WTC11 (cell line): ENCODE measurements at regions not wholly inside any gene's neighbourhood (a gene's known extent, or its start where the extent isn't known, plus 50 kb on each side); places are given as distances from the start of the nearest gene placed in this dataset.

Source experiments
- ATAC-seq: fragments of 200-7000 bp; cut with Tn5 transposase; 2 replicates; pipeline ENCODE4 v1.10.0; 2021; ENCODE audit warnings: mild to moderate bottlenecking, moderate library complexity
- CTCF ChIA-PET: fragments of 300-600 bp; sonication (Branson Sonifier 250); formaldehyde crosslinking; loops from one replicate; lab custom pipeline; 2021; ENCODE audit warnings: antibody characterized with exemption; lab: Charles Lee
- POLR2A ChIA-PET: fragments of 350-600 bp; sonication (Branson Sonifier 250); formaldehyde crosslinking; loops from one replicate; lab custom pipeline; 2021; ENCODE audit warnings: antibody characterized with exemption; lab: Charles Lee
- DNase-seq: peaks from one replicate; pipeline ENCODE4 v3.0.0; 2021; ENCODE audit warnings: low spot score
- H3K27ac Mint-ChIP-seq: 2 replicates; pipeline ENCODE4 v1.8.0; 2021; ENCODE audit warnings: mixed read lengths
- H3K27me3 Mint-ChIP-seq: 2 replicates; pipeline ENCODE4 v1.8.0; 2021; ENCODE audit warnings: low read depth, mild to moderate bottlenecking, moderate library complexity, mixed read lengths
- H3K36me3 Mint-ChIP-seq: 2 replicates; pipeline ENCODE4 v1.8.0; 2021; ENCODE audit warnings: mixed read lengths
- H3K4me1 Mint-ChIP-seq: 2 replicates; pipeline ENCODE4 v1.8.0; 2022; ENCODE audit warnings: mixed read lengths
- H3K4me3 Mint-ChIP-seq: 2 replicates; pipeline ENCODE4 v1.8.0; 2021; ENCODE audit warnings: mild to moderate bottlenecking, moderate library complexity, mixed read lengths
- H3K9me3 Mint-ChIP-seq: 2 replicates; pipeline ENCODE4 v1.8.0; 2021; ENCODE audit warnings: mixed read lengths
- AFF4 ChIP-seq: sonication (generic); formaldehyde crosslinking; IDR thresholded peaks from 2 replicates; pipeline ENCODE4 v1.8.1; 2023; ENCODE audit warnings: mild to moderate bottlenecking, missing genetic modification reagents, borderline replicate concordance
- AR ChIP-seq: fragments of 250-450 bp; sonication (Bioruptor Pico); IDR thresholded peaks from 2 replicates; pipeline ENCODE4 v1.9.0; 2021; ENCODE audit warnings: mild to moderate bottlenecking
- ATF1 ChIP-seq: sonication (generic); formaldehyde crosslinking; IDR thresholded peaks from 2 replicates; pipeline ENCODE4 v1.8.1; 2023; ENCODE audit warnings: mild to moderate bottlenecking, moderate library complexity, missing genetic modification reagents
- ATF2 ChIP-seq: sonication (generic); formaldehyde crosslinking; IDR thresholded peaks from 2 replicates; pipeline ENCODE4 v1.8.1; 2022; ENCODE audit warnings: low read depth, missing genetic modification reagents, borderline replicate concordance
- E2F4 ChIP-seq: sonication (generic); formaldehyde crosslinking; IDR thresholded peaks from 2 replicates; pipeline ENCODE4 v1.8.1; 2022; ENCODE audit warnings: low read depth, mild to moderate bottlenecking, moderate library complexity, missing genetic modification reagents, borderline replicate concordance
- ELF4 ChIP-seq: sonication (generic); formaldehyde crosslinking; IDR thresholded peaks from 2 replicates; pipeline ENCODE4 v1.8.1; 2022; ENCODE audit warnings: low read depth, mild to moderate bottlenecking, moderate library complexity, missing genetic modification reagents
- EMX1 ChIP-seq: fragments of 250-450 bp; sonication (Bioruptor Pico); IDR thresholded peaks from 2 replicates; pipeline ENCODE4 v1.8.0; 2021; ENCODE audit warnings: mild to moderate bottlenecking
- ESRRA ChIP-seq: sonication (generic); formaldehyde crosslinking; IDR thresholded peaks from 2 replicates; pipeline ENCODE4 v1.8.1; 2022; ENCODE audit warnings: mild to moderate bottlenecking, missing genetic modification reagents, borderline replicate concordance
- FOXJ3 ChIP-seq: sonication (generic); formaldehyde crosslinking; IDR thresholded peaks from 2 replicates; pipeline ENCODE4 v1.9.0; 2021; ENCODE audit warnings: missing genetic modification reagents, mild to moderate bottlenecking, borderline replicate concordance
- FOXP1 ChIP-seq: sonication (generic); formaldehyde crosslinking; IDR thresholded peaks from 2 replicates; pipeline ENCODE4 v1.8.0; 2022; ENCODE audit warnings: missing genetic modification reagents, mild to moderate bottlenecking, moderate library complexity, borderline replicate concordance
- HMGA2 ChIP-seq: fragments of 250-450 bp; sonication (Bioruptor Pico); IDR thresholded peaks from 2 replicates; pipeline ENCODE4 v1.4.0; 2021; ENCODE audit warnings: mild to moderate bottlenecking, moderate library complexity
- HMGXB4 ChIP-seq: sonication (generic); formaldehyde crosslinking; IDR thresholded peaks from 2 replicates; pipeline ENCODE4 v1.8.1; 2023; ENCODE audit warnings: mild to moderate bottlenecking, moderate library complexity, missing genetic modification reagents
- IRF2 ChIP-seq: sonication (generic); formaldehyde crosslinking; IDR thresholded peaks from 2 replicates; pipeline ENCODE4 v1.8.0; 2022; ENCODE audit warnings: low read depth, missing genetic modification reagents, borderline replicate concordance
- JAZF1 ChIP-seq: fragments of 250-450 bp; sonication (Bioruptor Pico); IDR thresholded peaks from 2 replicates; pipeline ENCODE4 v1.9.0; 2021; ENCODE audit warnings: moderate library complexity, mild to moderate bottlenecking, inconsistent platforms
- NR3C1 ChIP-seq: sonication (generic); formaldehyde crosslinking; conservative IDR thresholded peaks from 2 replicates; pipeline ENCODE4 v1.8.1; 2023; ENCODE audit warnings: low read depth, mild to moderate bottlenecking, missing genetic modification reagents
- SMAD3 ChIP-seq: sonication (generic); formaldehyde crosslinking; IDR thresholded peaks from 2 replicates; pipeline ENCODE4 v1.8.0; 2022; ENCODE audit warnings: missing genetic modification reagents, mild to moderate bottlenecking, borderline replicate concordance
- SOX15 ChIP-seq: fragments of 250-450 bp; sonication (Bioruptor Pico); IDR thresholded peaks from 2 replicates; pipeline ENCODE4 v1.9.0; 2021; ENCODE audit warnings: mild to moderate bottlenecking
- ZMAT4 ChIP-seq: fragments of 250-450 bp; sonication (Bioruptor Pico); IDR thresholded peaks from 2 replicates; pipeline ENCODE4 v1.9.0; 2021; ENCODE audit warnings: mild to moderate bottlenecking
- ZNF219 ChIP-seq: sonication (generic); formaldehyde crosslinking; IDR thresholded peaks from 2 replicates; pipeline ENCODE4 v1.8.0; 2023; ENCODE audit warnings: missing genetic modification reagents, mild to moderate bottlenecking, borderline replicate concordance
- ZNF263 ChIP-seq: sonication (generic); formaldehyde crosslinking; IDR thresholded peaks from 2 replicates; pipeline ENCODE4 v1.8.1; 2022; ENCODE audit warnings: low read depth, mild to moderate bottlenecking, moderate library complexity, missing genetic modification reagents
- ZNF416 ChIP-seq: fragments of 250-450 bp; sonication (Bioruptor Pico); IDR thresholded peaks from 2 replicates; pipeline ENCODE4 v1.9.0; 2021; ENCODE audit warnings: mild to moderate bottlenecking, inconsistent platforms
- ZNF512 ChIP-seq: sonication (generic); formaldehyde crosslinking; IDR thresholded peaks from 2 replicates; pipeline ENCODE4 v1.8.1; 2022; ENCODE audit warnings: missing genetic modification reagents, borderline replicate concordance

- TF ChIP-seq E2F4 (CRISPR knock-in tag) (no peak), ATF1 (CRISPR knock-in tag) (no peak), FOXJ3 (CRISPR knock-in tag) (no peak), ATF2 (no peak), ESRRA (no peak), ELF4 (CRISPR knock-in tag) (no peak), ZNF219 (CRISPR knock-in tag) (no peak), IRF2 (CRISPR knock-in tag) (no peak), HMGA2 (CRISPR knock-in tag) (no peak), EMX1 (CRISPR knock-in tag) (no peak), JAZF1 (no peak), ZNF512 (CRISPR knock-in tag) (no peak), AFF4 (no peak), SOX15 (CRISPR knock-in tag) (no peak), HMGXB4 (CRISPR knock-in tag) (no peak)
- ATAC-seq, result no peak
- no peak for DNase-seq
- ChIA-PET CTCF (no interaction called here), POLR2A (no interaction called here)
- H3K27me3 Mint-ChIP-seq, result peaks cover 3% of the 10 kb centered on the region
- H3K4me1 Mint-ChIP-seq, result peaks cover 5% of the 10 kb centered on the region
- H3K36me3 Mint-ChIP-seq, result no peaks in the 10 kb centered on the region
- no peaks in the 10 kb centered on the region for H3K9me3 Mint-ChIP-seq
- no peak overlapping the region for H3K27ac Mint-ChIP-seq
- no peak overlapping the region for H3K4me3 Mint-ChIP-seq
Measured at GRCh38 chr5:56527174-56527573, 288.2 kb upstream of the MAP3K1 start.

- H3K27ac Mint-ChIP-seq, result no peak overlapping the region
- H3K36me3 Mint-ChIP-seq, result no peaks in the 10 kb centered on the region
- H3K4me1 Mint-ChIP-seq, result peaks cover 5% of the 10 kb centered on the region
- 0 out of 2 replicates have a peak, but pooled peaks cover 2% of the 10 kb centered on the region for H3K27me3 Mint-ChIP-seq
- no peaks in the 10 kb centered on the region for H3K9me3 Mint-ChIP-seq
- DNase-seq (no peak), ATAC-seq (no peak)
- ChIA-PET POLR2A (no interaction called here), CTCF (no interaction called here)
- no peak overlapping the region for H3K4me3 Mint-ChIP-seq
- no peak for TF ChIP-seq ESRRA
- no peak for TF ChIP-seq NR3C1
- no peak for TF ChIP-seq FOXP1 (CRISPR knock-in tag)
- TF ChIP-seq ZNF416 (CRISPR knock-in tag), result no peak
- TF ChIP-seq SMAD3 (CRISPR knock-in tag), result no peak
- no peak for TF ChIP-seq AR (CRISPR knock-in tag)
- no peak for TF ChIP-seq ZMAT4 (CRISPR knock-in tag)
- no peak for TF ChIP-seq ZNF263 (CRISPR knock-in tag)
Measured at GRCh38 chr5:56525113-56525512, 290.2 kb upstream of the MAP3K1 start.
